ENCODE measurements at regions not wholly inside any gene's neighbourhood (a gene's known extent, or its start where the extent isn't known, plus 50 kb on each side); places are given as distances from the start of the nearest gene placed in this dataset.

DNA sequence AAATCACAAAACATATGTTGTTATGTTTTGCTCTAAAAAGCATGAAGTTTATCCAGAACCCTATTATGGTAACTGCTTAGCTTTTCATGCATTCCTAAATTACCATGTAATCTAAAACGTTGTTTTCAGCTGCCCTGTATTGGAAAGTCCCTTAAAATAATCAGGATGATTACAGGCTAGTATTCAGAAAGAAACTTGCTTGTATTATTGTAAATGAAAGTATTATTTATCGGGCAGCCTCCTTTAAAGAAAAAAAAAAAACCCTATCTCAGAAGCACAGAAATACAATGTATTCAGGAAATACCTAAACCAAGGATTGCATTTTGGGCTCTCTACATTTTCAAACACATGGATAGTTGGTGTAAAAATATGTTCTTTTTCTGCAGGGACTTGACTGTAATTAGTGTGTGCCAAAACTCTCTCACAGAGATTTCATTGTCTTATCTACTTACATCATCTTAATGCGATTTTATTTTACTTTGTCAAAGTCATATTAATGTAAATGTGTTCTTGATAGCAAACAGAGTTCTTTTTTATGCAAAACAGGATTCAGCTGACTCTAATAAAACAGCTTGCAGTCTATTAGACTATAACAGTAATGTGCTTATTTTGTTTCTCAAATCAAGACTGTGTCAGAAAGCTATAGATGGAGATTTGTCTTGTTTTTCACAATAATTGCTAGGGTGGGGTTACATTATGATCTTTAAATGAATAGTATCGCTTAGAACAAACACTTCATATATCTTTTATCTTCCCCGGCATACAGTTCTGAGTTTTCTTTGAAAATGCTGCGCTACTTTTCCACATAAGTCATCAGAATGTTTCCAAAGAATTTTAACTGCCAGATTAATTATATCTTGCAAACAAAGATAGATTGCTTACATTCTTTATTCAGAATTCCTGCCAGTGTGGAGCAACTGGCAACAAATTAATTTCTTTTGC lies 65.3 kb upstream of the ARID5B start:
- Mint-ChIP-seq H3K4me1 (ENCODE audit: unreplicated experiment) (peaks cover 2% of the 10 kb centered on the region), H3K4me3 (ENCODE audit: unreplicated experiment) (no peak overlapping the region), H3K9me3 (ENCODE audit: unreplicated experiment) (no peaks in the 10 kb centered on the region), H3K27ac (ENCODE audit: unreplicated experiment) (no peak overlapping the region), H3K36me3 (ENCODE audit: low read depth, unreplicated experiment) (no peaks in the 10 kb centered on the region), H3K27me3 (ENCODE audit: unreplicated experiment) (no peaks in the 10 kb centered on the region)
- TF ChIP-seq, protein P1, sequence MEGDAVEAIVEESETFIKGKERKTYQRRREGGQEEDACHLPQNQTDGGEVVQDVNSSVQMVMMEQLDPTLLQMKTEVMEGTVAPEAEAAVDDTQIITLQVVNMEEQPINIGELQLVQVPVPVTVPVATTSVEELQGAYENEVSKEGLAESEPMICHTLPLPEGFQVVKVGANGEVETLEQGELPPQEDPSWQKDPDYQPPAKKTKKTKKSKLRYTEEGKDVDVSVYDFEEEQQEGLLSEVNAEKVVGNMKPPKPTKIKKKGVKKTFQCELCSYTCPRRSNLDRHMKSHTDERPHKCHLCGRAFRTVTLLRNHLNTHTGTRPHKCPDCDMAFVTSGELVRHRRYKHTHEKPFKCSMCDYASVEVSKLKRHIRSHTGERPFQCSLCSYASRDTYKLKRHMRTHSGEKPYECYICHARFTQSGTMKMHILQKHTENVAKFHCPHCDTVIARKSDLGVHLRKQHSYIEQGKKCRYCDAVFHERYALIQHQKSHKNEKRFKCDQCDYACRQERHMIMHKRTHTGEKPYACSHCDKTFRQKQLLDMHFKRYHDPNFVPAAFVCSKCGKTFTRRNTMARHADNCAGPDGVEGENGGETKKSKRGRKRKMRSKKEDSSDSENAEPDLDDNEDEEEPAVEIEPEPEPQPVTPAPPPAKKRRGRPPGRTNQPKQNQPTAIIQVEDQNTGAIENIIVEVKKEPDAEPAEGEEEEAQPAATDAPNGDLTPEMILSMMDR (IDR thresholded peaks at IDR 0.05; ENCODE audit: unreplicated experiment) = no peak
- no peak for DNase-seq (ENCODE audit: low spot score)

DNA sequence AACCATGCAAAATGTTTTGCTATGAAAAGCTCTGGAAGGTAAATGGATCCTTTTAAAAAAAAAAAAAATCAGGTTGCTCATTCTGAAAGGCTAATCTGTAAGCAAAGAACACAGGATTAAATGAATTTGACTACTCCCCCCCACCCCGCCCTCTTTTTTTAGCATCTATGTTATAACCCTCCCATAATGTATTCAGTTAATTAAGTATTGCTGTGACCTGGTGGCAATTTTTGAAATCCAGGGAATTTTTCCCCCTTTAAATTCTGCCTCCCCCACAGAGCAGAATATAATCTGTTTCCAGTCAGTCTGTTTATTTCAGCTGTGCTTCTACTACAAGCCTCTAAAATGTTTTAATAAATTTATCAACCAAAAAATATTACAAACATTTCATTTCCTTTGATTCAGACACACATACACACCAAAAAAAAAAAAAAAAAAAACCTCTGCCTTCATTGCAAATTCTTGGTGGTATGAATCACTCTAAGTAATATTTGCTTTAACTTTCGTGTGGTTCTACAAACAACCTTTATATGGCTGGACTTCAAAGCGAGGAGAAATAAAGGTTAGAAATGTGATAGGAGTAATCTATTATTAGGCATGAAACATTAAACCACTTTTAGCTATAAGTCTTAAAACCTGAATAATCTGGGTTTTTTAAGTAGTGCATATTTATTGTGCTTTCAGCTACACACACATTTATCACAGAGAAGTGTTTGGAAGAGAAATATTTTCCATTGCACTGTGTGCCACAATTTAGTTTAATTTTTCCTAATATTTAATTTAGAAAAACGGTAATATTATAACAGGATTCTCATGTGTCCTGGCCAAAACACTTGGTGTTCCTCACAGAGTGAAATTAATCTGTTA lies 64.4 kb upstream of the ARID5B start:
- Mint-ChIP-seq H3K27me3 (ENCODE audit: unreplicated experiment) (no peaks in the 10 kb centered on the region), H3K36me3 (ENCODE audit: low read depth, unreplicated experiment) (no peaks in the 10 kb centered on the region), H3K9me3 (ENCODE audit: unreplicated experiment) (no peaks in the 10 kb centered on the region), H3K4me3 (ENCODE audit: unreplicated experiment) (no peak overlapping the region), H3K4me1 (ENCODE audit: unreplicated experiment) (peaks cover 2% of the 10 kb centered on the region), H3K27ac (ENCODE audit: unreplicated experiment) (no peak overlapping the region)
- no peak for DNase-seq (ENCODE audit: low spot score)
- TF ChIP-seq, protein P1 (IDR thresholded peaks at IDR 0.05; ENCODE audit: unreplicated experiment) = no peak

DNA sequence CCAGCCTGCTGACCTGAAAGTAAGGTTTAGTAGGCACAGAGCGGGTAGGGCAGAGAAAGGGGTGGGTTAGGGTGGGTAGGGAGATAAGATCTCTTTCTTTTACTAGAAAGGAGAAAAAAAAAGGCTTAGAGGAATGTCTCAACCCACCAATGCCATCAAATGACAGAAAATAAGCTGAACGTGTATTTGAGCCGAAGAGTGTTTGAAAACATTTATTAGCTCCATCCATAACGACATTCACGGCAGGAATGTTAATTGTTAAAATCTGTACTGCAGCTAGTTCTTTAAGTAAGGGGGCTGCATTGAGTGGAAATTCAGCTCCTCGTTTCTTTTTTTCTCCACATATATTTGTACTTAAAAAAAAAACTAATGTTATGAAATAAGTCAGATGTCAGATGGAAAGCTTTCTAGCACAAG lies 63.7 kb upstream of the ARID5B start:
- Mint-ChIP-seq H3K9me3 (ENCODE audit: unreplicated experiment) (no peaks in the 10 kb centered on the region), H3K4me3 (ENCODE audit: unreplicated experiment) (no peak overlapping the region), H3K4me1 (ENCODE audit: unreplicated experiment) (peaks cover 2% of the 10 kb centered on the region), H3K27me3 (ENCODE audit: unreplicated experiment) (no peaks in the 10 kb centered on the region), H3K27ac (ENCODE audit: unreplicated experiment) (no peak overlapping the region), H3K36me3 (ENCODE audit: low read depth, unreplicated experiment) (no peaks in the 10 kb centered on the region)
- DNase-seq (ENCODE audit: low spot score) = no peak
- TF ChIP-seq, protein P1 (IDR thresholded peaks at IDR 0.05; ENCODE audit: unreplicated experiment) = no peak

DNA sequence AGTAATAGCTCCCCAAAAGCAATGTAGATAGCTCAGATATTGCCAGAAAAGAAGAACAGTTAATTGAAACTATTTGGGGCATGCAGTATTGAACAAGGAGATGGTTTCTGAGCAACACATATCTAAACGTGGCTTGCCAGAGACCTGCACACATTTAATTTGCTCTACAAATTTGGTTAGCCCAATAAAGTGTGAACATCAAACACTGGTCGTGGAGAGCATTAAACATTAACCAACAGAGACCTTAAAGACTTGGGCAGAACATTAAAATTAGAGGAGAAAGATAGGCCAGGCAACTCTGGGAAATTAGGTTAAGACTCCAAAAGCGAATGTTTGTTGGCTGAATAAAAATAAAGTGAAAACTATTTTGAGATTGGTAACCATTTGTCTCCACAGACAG lies 61.6 kb upstream of the ARID5B start:
- H3K4me3 Mint-ChIP-seq (ENCODE audit: unreplicated experiment) = no peak overlapping the region
- peaks cover 2% of the 10 kb centered on the region for H3K4me1 Mint-ChIP-seq (ENCODE audit: unreplicated experiment)
- H3K27me3 Mint-ChIP-seq (ENCODE audit: unreplicated experiment) = peaks cover 2% of the 10 kb centered on the region
- H3K36me3 Mint-ChIP-seq (ENCODE audit: low read depth, unreplicated experiment) = no peaks in the 10 kb centered on the region
- no peak overlapping the region for H3K27ac Mint-ChIP-seq (ENCODE audit: unreplicated experiment)
- H3K9me3 Mint-ChIP-seq (ENCODE audit: unreplicated experiment) = no peaks in the 10 kb centered on the region
- TF ChIP-seq, protein P1 (IDR thresholded peaks at IDR 0.05; ENCODE audit: unreplicated experiment) = no peak
- DNase-seq (ENCODE audit: low spot score) = no peak
